ENCODE measurements at regions not wholly inside any gene's neighbourhood (a gene's known extent, or its start where the extent isn't known, plus 50 kb on each side); places are given as distances from the start of the nearest gene placed in this dataset.
A peak's percentile ranks its signal among the peaks of the same experiment; 100 is the strongest.
"Not testable (repeated sequence)": the region's sequence is repeated elsewhere in the genome, so short reads cannot be mapped to it uniquely, and the experiment has no call there.

DNA sequence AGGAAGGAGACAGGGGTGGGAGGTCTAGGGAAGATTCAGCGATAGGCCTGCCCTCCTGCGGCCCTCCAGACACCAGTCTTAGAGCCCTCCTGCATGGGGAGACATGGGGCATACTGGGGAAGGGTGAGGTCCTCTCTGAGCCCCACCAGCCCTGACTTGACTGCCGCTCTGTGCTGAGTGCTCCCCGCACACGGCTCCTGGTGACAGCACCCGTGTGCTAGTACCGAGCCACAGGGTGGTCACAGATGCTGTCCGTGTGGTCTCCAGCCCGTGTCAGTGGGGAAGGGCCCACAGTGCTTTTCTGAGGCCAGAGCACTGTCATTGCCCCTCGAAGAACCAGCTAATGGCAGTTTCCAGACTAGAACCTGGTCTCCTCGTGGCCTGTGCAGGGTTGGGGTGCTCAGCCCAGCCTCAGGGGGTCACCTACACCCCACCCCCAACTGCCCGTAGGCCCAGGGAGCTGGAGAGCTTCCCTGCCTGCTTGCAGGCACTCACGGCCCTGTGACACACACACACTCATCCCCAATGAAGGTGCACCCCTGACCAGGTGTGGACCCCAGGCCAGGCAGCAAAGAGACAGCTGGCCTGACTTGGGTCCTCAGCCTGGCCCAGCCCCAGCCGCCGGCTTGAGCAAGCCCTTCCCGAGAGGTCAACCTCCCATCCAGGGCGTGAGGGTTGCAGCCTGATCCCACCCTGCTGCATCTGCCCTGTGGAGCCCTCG, 86.0 kb upstream of the RET start:
- no peak overlapping the region for H2AFZ ChIP-seq (ENCODE audit: low read length)
- H3K27me3 ChIP-seq (ENCODE audit: insufficient read depth, low read length): no peaks in the 10 kb centered on the region
- no peaks in the 10 kb centered on the region for H3K9me3 ChIP-seq (ENCODE audit: low read depth, low read length)
- H3K4me1 ChIP-seq (ENCODE audit: insufficient read depth, low read length): no peaks in the 10 kb centered on the region
- no peak overlapping the region for H3K4me2 ChIP-seq (ENCODE audit: insufficient read depth, low read length)
- H3K36me3 ChIP-seq (ENCODE audit: insufficient read depth, low read length): no peaks in the 10 kb centered on the region
- H3K79me2 ChIP-seq (ENCODE audit: insufficient read depth, low read length): no peaks in the 10 kb centered on the region
- TF ChIP-seq, protein P1, sequence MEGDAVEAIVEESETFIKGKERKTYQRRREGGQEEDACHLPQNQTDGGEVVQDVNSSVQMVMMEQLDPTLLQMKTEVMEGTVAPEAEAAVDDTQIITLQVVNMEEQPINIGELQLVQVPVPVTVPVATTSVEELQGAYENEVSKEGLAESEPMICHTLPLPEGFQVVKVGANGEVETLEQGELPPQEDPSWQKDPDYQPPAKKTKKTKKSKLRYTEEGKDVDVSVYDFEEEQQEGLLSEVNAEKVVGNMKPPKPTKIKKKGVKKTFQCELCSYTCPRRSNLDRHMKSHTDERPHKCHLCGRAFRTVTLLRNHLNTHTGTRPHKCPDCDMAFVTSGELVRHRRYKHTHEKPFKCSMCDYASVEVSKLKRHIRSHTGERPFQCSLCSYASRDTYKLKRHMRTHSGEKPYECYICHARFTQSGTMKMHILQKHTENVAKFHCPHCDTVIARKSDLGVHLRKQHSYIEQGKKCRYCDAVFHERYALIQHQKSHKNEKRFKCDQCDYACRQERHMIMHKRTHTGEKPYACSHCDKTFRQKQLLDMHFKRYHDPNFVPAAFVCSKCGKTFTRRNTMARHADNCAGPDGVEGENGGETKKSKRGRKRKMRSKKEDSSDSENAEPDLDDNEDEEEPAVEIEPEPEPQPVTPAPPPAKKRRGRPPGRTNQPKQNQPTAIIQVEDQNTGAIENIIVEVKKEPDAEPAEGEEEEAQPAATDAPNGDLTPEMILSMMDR (IDR thresholded peaks at IDR 0.05; ENCODE audit: extremely low read depth, low read depth, low read length): no peak
- no peak overlapping the region for H3K27ac ChIP-seq (ENCODE audit: low read depth, low read length)
- H4K20me1 ChIP-seq (ENCODE audit: insufficient read depth, low read length): no peaks in the 10 kb centered on the region
- peak; percentile 61 for DNase-seq (ENCODE audit: insufficient read length, low spot score, missing footprints)
- H3K4me3 ChIP-seq (ENCODE audit: insufficient read depth, low read length): no peak overlapping the region

DNA sequence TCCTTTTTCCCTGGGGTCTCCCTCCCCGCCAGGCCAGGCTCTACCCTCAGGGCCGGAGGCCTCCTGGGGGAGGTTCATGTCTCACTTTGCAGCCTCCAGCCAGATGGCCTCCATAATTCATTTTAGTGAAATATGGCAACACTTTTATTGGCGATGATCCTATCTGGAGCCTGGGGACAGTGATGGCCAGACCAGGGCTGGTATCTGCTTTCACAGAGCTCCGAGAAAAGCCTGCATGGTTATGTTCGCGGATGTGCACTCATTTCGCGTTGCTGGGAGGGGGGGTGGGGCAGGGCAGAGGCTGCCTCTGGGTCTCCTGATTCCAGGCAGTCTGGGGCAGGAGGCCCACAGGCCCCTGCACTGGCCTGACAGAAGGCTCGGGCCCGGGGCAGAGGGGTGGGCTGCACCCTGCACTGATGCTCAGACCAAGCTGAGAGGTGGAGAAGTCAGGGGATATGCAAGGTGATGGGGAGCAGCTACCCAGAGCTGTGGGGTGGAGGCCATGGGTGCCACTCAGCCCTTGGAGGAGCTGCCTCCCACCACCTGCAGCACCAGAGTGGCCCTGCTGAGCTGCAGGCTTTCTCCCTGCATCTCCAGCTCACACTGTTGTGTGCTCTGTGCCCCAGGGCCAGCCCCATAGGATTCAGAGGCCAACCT, 85.3 kb upstream of the RET start:
- H3K4me1 ChIP-seq (ENCODE audit: insufficient read depth, low read length): no peaks in the 10 kb centered on the region
- no peaks in the 10 kb centered on the region for H3K9me3 ChIP-seq (ENCODE audit: low read depth, low read length)
- no peaks in the 10 kb centered on the region for H3K27me3 ChIP-seq (ENCODE audit: insufficient read depth, low read length)
- no peaks in the 10 kb centered on the region for H3K79me2 ChIP-seq (ENCODE audit: insufficient read depth, low read length)
- peak; percentile 72 for DNase-seq (ENCODE audit: insufficient read length, low spot score, missing footprints)
- TF ChIP-seq, protein P1 (IDR thresholded peaks at IDR 0.05; ENCODE audit: extremely low read depth, low read depth, low read length): no peak
- H3K27ac ChIP-seq (ENCODE audit: low read depth, low read length): no peak overlapping the region
- no peak overlapping the region for H3K4me3 ChIP-seq (ENCODE audit: insufficient read depth, low read length)
- no peak overlapping the region for H3K4me2 ChIP-seq (ENCODE audit: insufficient read depth, low read length)
- H3K36me3 ChIP-seq (ENCODE audit: insufficient read depth, low read length): no peaks in the 10 kb centered on the region
- no peak overlapping the region for H2AFZ ChIP-seq (ENCODE audit: low read length)
- no peaks in the 10 kb centered on the region for H4K20me1 ChIP-seq (ENCODE audit: insufficient read depth, low read length)

DNA sequence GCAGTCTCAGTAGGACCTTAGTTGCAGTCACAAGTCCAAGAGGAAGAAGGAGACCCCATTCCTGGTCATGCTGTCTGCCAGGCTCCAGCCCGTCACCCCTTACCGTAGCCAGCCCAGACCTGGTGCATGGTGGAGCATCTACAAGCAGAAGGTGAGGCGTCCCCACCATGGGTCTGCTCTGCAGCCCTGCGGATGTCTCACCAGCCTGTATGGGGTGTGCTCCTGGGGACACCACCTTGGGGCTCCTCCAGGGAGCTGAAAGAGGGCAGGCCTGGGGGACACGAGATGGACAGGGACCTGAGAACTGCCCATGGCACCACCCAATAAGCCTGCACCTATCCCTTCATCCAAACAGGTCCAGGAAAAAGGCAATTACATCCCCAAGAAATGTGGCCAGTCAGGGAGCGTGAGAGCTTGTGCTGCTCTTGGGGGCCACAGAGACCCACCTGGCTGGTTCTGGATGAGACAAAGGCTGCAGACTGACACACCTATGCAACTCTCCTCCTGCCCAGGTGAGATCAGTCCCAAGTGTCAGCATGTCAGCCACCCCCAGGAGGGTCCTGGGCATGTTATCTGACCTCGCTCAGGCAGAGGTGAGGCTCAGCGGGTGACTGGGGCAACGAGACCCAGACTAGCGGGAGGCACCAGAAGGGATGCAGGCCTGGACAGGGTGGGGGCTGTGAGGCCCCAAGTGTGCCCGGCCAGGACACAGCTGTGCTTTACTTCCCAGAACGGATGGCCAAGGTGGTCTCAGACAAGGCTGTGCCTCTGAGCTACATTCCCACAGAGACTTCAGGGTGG, 84.5 kb upstream of the RET start:
- Histone ChIP-seq H2AFZ (ENCODE audit: low read length) (no peak overlapping the region), H3K36me3 (ENCODE audit: insufficient read depth, low read length) (no peaks in the 10 kb centered on the region), H3K79me2 (ENCODE audit: insufficient read depth, low read length) (no peaks in the 10 kb centered on the region), H4K20me1 (ENCODE audit: insufficient read depth, low read length) (no peaks in the 10 kb centered on the region), H3K4me2 (ENCODE audit: insufficient read depth, low read length) (no peak overlapping the region), H3K4me1 (ENCODE audit: insufficient read depth, low read length) (no peaks in the 10 kb centered on the region), H3K9me3 (ENCODE audit: low read depth, low read length) (no peaks in the 10 kb centered on the region), H3K27me3 (ENCODE audit: insufficient read depth, low read length) (no peaks in the 10 kb centered on the region), H3K4me3 (ENCODE audit: insufficient read depth, low read length) (no peak overlapping the region), H3K27ac (ENCODE audit: low read depth, low read length) (no peak overlapping the region)
- TF ChIP-seq, protein P1 (IDR thresholded peaks at IDR 0.05; ENCODE audit: extremely low read depth, low read depth, low read length): no peak
- DNase-seq (ENCODE audit: insufficient read length, low spot score, missing footprints): peak; percentile 80

DNA sequence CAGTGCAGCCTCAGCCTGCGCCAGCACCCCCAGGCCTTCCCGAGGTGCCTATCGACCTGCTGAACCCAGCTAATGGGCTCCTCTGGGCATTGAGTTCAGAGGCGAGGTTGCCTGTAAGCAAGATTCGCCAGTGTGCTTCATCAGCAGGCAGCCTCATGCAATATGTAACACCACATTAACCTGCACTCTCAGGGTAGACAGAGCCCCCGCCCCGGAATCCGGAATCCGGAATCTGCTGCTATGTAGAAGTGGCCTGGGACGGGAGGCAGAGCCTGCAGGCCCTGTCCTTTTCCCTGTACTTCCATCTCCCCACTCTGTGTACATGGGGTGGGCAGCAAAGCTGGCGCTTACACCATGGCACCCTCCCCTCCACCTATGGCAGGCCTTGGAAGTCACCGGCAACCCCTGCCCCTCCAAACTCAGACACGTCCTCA, 83.9 kb upstream of the RET start:
- no peaks in the 10 kb centered on the region for H3K4me1 ChIP-seq (ENCODE audit: insufficient read depth, low read length)
- H3K27ac ChIP-seq (ENCODE audit: low read depth, low read length): no peak overlapping the region
- no peak for DNase-seq (ENCODE audit: insufficient read length, low spot score, missing footprints)
- no peaks in the 10 kb centered on the region for H3K36me3 ChIP-seq (ENCODE audit: insufficient read depth, low read length)
- H4K20me1 ChIP-seq (ENCODE audit: insufficient read depth, low read length): no peaks in the 10 kb centered on the region
- H2AFZ ChIP-seq (ENCODE audit: low read length): no peak overlapping the region
- no peaks in the 10 kb centered on the region for H3K27me3 ChIP-seq (ENCODE audit: insufficient read depth, low read length)
- H3K4me3 ChIP-seq (ENCODE audit: insufficient read depth, low read length): no peak overlapping the region
- TF ChIP-seq, protein P1 (IDR thresholded peaks at IDR 0.05; ENCODE audit: extremely low read depth, low read depth, low read length): no peak
- no peak overlapping the region for H3K4me2 ChIP-seq (ENCODE audit: insufficient read depth, low read length)
- H3K9me3 ChIP-seq (ENCODE audit: low read depth, low read length): no peaks in the 10 kb centered on the region
- H3K79me2 ChIP-seq (ENCODE audit: insufficient read depth, low read length): no peaks in the 10 kb centered on the region

DNA sequence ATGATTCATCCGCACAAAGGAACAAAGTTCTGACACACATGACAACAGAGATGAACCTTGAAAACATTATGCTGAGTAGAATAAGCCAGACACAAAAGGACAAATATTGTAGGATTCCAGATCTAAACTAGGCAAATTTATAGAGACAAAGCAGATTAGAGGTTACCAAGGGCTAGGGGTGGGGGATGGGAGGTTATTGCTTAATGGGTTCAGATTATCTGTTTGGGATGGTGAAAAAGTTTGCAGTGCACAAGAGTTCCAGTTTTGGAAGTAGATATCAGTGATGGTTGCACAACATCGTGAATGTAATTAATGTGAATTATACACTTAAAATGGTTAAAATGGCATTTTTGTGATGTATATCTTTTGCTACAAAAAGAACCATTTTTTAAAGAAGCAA, 82.0 kb upstream of the RET start:
- H2AFZ ChIP-seq (ENCODE audit: low read length); DNase-seq (ENCODE audit: insufficient read length, low spot score, missing footprints); H3K36me3 ChIP-seq (ENCODE audit: insufficient read depth, low read length); H3K79me2 ChIP-seq (ENCODE audit: insufficient read depth, low read length); H3K4me3 ChIP-seq (ENCODE audit: insufficient read depth, low read length); H3K4me1 ChIP-seq (ENCODE audit: insufficient read depth, low read length); H4K20me1 ChIP-seq (ENCODE audit: insufficient read depth, low read length); H3K27ac ChIP-seq (ENCODE audit: low read depth, low read length); H3K4me2 ChIP-seq (ENCODE audit: insufficient read depth, low read length); H3K9me3 ChIP-seq (ENCODE audit: low read depth, low read length); H3K27me3 ChIP-seq (ENCODE audit: insufficient read depth, low read length): not testable (repeated sequence)
